A673 (cell line): ENCODE measurements at regions not wholly inside any gene's neighbourhood (a gene's known extent, or its start where the extent isn't known, plus 50 kb on each side); places are given as distances from the start of the nearest gene placed in this dataset.

ENCODE experiments used
- BruUV-seq: library from RNA; stranded (reverse); fragments of 400-500 nt; replicated peaks from 2 replicates; lab custom pipeline; 2021; lab: Mats Ljungman, UMichigan
- CTCF ChIA-PET: fragments of 300-600 bp; sonication (Branson Sonifier 250); formaldehyde crosslinking; loops from one replicate; lab custom pipeline; 2022; ENCODE audit warnings: antibody characterized with exemption; lab: Charles Lee
- POLR2A ChIA-PET: fragments of 300-600 bp; sonication (Branson Sonifier 250); formaldehyde crosslinking; loops from one replicate; lab custom pipeline; 2022; ENCODE audit warnings: antibody characterized with exemption; ENCODE audit not compliant: low non-redundant PET; lab: Charles Lee
- DNase-seq: peaks from one replicate; pipeline ENCODE4 v3.0.0-alpha.2; 2015; ENCODE audit warnings: low spot score
- H3K27ac ChIP-seq: fragments of 200-600 bp; sonication (generic); 2 replicates; pipeline ENCODE4 v1.5.1; 2016; ENCODE audit warnings: mixed run types, low read depth, mild to moderate bottlenecking, mixed read lengths, antibody characterized with exemption, low read length; ENCODE audit not compliant: poor library complexity, severe bottlenecking
- H3K27me3 ChIP-seq: fragments of 200-600 bp; sonication (generic); replicated peaks from 2 replicates; pipeline ENCODE4 v1.6.1; 2017; ENCODE audit warnings: mixed run types, low read depth, mild to moderate bottlenecking, mixed read lengths, antibody characterized with exemption, low read length; ENCODE audit not compliant: insufficient read depth, poor library complexity
- H3K36me3 ChIP-seq: fragments of 200-600 bp; sonication (generic); 2 replicates; pipeline ENCODE4 v1.6.1; 2016; ENCODE audit warnings: mixed run types, mild to moderate bottlenecking, mixed read lengths, antibody characterized with exemption, low read length; ENCODE audit not compliant: insufficient read depth, poor library complexity, severe bottlenecking
- H3K4me1 ChIP-seq: fragments of 200-600 bp; sonication (generic); 2 replicates; pipeline ENCODE4 v1.6.1; 2017; ENCODE audit warnings: mixed run types, mild to moderate bottlenecking, mixed read lengths, antibody characterized with exemption, low read length; ENCODE audit not compliant: insufficient read depth, poor library complexity, severe bottlenecking
- H3K4me3 ChIP-seq: fragments of 200-600 bp; sonication (generic); 2 replicates; pipeline ENCODE4 v1.5.1; 2016; ENCODE audit warnings: low read depth, mixed run types, mild to moderate bottlenecking, mixed read lengths, low read length; ENCODE audit not compliant: poor library complexity, severe bottlenecking
- H3K9me3 ChIP-seq: fragments of 200-600 bp; sonication (generic); 2 replicates; pipeline ENCODE4 v1.6.1; 2016; ENCODE audit warnings: mixed run types, low read depth, mild to moderate bottlenecking, mixed read lengths, antibody characterized with exemption, low read length; ENCODE audit not compliant: poor library complexity, severe bottlenecking
- CTCF ChIP-seq: fragments of 300-800, 200-600 bp; sonication (generic); conservative IDR thresholded peaks from 2 replicates; pipeline ENCODE4 v1.5.1; 2017; ENCODE audit warnings: low read depth, mild to moderate bottlenecking, antibody characterized with exemption, low read length, moderate library complexity, mixed read lengths
- EZH2 ChIP-seq: fragments of 200-600 bp; sonication (generic); IDR thresholded peaks from 2 replicates; pipeline ENCODE4 v1.6.1; 2017; ENCODE audit warnings: borderline replicate concordance, low read depth, mild to moderate bottlenecking, mixed read lengths, antibody characterized with exemption, low read length; ENCODE audit not compliant: poor library complexity, severe bottlenecking
- intact Hi-C: fragments of 100-400 bp; cut with micrococcal nuclease; formaldehyde crosslinking; loops from one replicate; pipeline ENCODE4 v1.10.0; 2022; ENCODE audit not compliant: unreplicated experiment

DNA sequence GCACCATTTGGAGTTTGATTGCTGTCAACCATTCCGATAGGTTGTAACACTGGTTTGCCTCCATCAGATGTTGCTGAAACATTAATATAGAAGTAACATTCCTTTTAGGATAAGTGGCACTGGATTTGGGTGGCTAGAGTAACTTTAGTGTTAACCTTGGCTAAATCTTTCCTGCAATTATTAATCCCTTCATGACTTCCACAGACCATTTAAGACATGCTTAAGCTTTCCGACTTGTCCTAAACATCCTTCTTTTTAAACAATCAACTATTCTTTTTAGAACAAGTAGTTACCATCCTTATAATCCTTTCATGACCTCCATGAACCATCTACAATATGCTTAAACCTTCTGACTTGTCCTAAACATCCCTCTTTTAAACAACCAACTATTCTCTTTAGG lies 465.5 kb downstream of the DCDC2C start:
- Histone ChIP-seq H3K36me3 (no peaks in the 10 kb centered on the region), H3K4me3 (no peak overlapping the region), H3K4me1 (no peaks in the 10 kb centered on the region), H3K27me3 (no peaks in the 10 kb centered on the region), H3K27ac (no peak overlapping the region), H3K9me3 (peaks cover 84% of the 10 kb centered on the region)
- CTCF ChIA-PET, result no interaction called here
- BruUV-seq, result no TSS peak
- TF ChIP-seq CTCF (no peak), EZH2 (no peak)
- intact Hi-C loops, result no loop called here
- POLR2A ChIA-PET, result no interaction called here
- no peak for DNase-seq

GRCh38 chr2:4174796-4175195 lies 471.4 kb downstream of the DCDC2C start:
- H3K9me3 ChIP-seq, result peaks cover 70% of the 10 kb centered on the region
- TF ChIP-seq CTCF, result no peak
- H3K4me1 ChIP-seq, result no peaks in the 10 kb centered on the region
- no peaks in the 10 kb centered on the region for H3K27me3 ChIP-seq
- POLR2A ChIA-PET, result no interaction called here
- CTCF ChIA-PET, result no interaction called here
- H3K27ac ChIP-seq, result no peak overlapping the region
- BruUV-seq, result no TSS peak
- peak; percentile 23 for DNase-seq
- intact Hi-C loops, result no loop called here
- H3K4me3 ChIP-seq, result no peak overlapping the region
- no peaks in the 10 kb centered on the region for H3K36me3 ChIP-seq

DNA sequence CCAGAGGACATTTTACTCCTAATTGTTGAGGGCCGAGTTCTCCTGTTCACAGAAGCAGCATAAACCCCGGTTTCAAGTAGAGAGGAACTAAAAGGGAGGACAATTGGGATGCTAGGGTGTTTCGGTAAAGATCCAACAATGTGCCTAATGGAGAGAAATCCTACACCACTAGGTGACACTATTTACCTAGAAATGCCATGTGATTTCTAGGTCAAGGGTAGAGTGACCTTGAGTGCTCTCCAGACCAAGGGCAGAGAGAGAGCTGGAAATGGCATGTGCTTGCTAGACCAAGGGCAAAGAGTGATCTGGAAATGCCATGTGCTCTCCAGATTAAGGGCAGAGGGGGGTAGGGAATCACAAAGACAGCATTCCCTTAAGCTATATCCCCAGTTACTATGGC lies 472.0 kb downstream of the DCDC2C start:
- POLR2A ChIA-PET, result no interaction called here
- Histone ChIP-seq H3K4me1 (no peaks in the 10 kb centered on the region), H3K27ac (no peak overlapping the region), H3K9me3 (peaks cover 66% of the 10 kb centered on the region), H3K4me3 (no peak overlapping the region), H3K27me3 (no peaks in the 10 kb centered on the region), H3K36me3 (no peaks in the 10 kb centered on the region)
- intact Hi-C loops, result no loop called here
- no TSS peak for BruUV-seq
- CTCF ChIA-PET, result interaction anchor here (0.7 kb wide), 1 partner anchor 409 kb away, joined by 3 read pairs; no protein-coding TSS in a partner anchor
- peak; percentile 13 for DNase-seq
- no peak for TF ChIP-seq EZH2
- TF ChIP-seq CTCF, result no peak; the same call in 1 of the 2 replicates
